GM18861 (cell line): ENCODE measurements at regions not wholly inside any gene's neighbourhood (a gene's known extent, or its start where the extent isn't known, plus 50 kb on each side); places are given as distances from the start of the nearest gene placed in this dataset.

Source experiments
- ATAC-seq: cut with Tn5 transposase; IDR thresholded peaks from one replicate; pipeline ENCODE4 v1.9.1; 2021; ENCODE audit not compliant: unreplicated experiment

DNA sequence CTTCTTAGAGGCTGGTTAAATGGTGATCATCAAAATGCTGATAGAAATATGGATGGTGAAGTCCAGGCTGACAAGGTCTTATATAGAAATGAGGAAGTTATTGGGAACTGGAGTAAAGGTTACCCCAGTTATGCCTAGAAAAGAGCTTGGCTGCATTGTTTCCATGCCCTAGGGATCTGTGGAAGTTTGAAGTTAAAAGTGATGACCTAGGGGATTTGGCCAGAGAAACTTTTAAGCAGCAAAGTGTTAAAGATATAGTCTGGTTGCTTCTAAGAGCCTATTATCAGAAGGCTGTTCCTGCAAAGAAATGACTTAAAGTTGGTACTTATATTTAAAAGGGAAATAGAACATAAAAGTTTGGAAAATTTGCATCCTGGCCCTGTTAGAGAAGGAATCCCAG lies 200.3 kb downstream of the ICE1 start:
- no peak for ATAC-seq

DNA sequence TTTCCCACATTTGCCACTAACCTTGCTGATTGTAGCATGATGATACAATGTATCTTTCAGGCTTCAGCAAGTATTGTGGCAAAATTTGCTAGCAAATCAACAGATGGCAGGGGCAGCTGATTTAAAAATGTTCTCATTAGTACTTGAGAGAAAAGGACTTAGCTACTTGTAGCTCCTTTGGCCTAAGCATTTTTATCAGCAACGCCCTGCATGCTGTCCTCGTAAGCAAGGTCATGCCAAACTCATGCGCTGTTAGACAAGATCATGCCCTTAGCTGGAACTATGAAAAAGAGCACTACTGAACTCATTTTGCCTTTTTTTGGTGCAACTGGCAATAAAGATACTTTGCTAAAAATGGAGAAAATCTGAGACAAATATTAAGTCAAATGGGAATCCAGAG lies 197.1 kb downstream of the ICE1 start:
- ATAC-seq, result no peak

DNA sequence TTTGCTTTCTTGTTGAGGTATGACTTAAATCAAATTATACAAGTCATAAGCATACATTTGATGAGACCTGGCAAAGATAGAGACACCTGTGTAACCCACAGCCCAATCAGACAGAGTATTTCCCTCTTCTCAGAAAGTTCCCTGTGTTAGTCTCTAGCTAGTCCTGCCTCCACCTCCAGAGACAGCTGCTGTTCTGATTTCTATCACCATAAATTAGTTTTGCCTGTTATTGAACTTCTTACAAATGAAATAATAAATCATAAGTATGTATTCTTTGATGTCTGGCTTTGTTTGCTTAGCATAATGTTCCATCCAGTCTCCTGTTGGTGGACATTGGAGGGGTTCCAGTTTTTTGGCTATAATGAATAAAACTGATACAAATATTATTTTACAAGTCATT lies 194.5 kb downstream of the ICE1 start:
- no peak for ATAC-seq

DNA sequence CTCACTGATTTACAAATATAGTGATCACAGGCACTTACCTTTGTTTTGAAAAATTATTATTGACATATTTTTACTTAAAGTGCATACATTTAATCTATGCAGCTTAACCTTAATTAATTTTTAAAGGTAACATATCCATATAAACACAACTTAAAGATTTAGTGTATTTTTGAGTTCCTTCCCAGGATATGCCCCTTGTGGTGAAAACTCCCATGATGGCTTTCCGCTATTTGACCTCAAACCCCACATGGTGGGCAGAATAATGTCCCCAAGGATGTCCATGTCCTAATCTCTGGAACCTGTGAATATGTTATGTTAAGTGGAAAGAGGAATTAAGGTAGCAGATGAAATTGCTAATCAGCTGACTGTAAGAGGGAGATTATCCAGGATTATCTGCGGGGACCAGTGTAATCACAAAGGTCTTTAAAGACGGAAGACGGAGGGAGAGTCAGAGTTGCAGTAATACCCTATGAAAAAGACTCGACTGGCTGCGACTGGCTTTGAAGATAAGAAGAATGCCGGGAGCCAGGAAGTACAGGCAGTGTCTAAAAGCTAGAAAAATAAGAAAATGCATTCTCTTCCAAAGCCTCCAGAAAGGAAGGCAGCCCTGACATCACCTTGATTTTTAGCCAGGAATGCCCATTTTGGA lies 193.9 kb downstream of the ICE1 start:
- ATAC-seq, result no peak

DNA sequence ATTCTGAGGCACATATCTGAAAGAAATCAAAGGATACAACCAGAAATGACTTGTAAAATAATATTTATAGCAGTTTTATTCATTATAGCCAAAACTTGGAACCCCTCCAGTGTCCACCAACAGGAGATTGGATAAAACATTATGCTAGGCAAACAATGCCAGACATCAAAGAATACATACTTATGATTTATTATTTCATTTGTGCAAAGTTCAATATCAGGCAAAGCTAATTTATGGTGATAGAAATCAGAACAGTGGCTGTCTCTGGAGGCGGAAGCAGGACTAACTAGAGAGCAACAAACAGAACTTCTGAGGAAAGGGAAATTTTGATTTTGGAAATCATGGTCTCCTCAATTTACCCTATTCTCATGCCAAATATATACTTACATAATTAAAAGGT lies 193.1 kb downstream of the ICE1 start:
- no peak for ATAC-seq

DNA sequence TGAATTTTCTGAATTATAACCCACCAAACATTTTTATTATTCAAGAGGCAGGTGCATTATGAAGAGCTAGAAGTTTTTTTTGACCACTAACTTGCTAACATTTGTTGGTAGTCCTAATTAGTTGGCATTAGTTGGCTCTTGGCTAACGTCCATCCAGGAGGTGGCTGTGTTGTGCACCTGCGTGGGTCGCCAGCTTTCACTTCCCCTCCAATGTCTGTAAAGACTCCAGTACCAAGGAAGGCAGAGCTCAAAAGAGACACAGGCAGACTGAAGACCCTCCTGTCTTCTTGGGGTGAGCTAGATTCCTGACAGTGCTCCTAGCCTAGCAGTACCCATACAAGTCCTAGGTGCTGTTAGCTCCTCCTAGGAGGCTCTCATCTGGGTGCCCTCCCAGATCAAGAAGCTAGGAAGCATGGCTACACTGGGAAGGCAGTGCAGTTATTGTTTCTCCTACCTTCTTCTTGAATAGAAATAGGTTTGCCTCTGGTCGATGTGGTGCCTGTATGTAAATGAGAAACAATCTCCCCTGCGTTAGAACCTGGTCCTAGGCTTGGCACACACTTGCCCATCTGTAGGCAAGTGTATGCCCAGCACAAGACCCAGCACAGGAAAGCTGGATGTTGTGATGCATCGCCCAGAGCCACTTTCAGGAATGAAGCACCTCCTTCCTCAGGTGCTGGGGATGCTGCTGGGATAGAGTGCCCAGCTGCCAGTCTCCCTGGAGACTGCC lies 190.9 kb downstream of the ICE1 start:
- no peak for ATAC-seq

DNA sequence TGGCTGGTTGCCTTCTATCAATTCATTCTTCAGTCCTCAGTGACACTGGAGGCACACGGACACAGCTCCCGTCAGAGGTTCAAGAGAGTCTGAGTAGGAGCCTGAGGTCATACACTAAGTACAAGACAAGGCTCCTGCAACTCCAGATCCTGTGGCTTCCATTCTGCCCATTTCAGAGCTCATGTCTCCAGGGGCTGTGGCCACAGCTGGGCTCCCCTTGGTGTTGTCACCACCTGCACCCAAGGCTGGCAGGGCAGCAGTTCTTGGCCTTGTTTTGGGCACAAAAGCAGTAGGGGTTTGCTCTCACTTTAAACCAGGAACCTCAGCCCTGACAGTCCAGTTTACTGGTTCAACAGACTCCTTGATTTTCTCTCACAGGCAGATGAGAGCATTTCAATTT lies 189.6 kb downstream of the ICE1 start:
- no peak for ATAC-seq

DNA sequence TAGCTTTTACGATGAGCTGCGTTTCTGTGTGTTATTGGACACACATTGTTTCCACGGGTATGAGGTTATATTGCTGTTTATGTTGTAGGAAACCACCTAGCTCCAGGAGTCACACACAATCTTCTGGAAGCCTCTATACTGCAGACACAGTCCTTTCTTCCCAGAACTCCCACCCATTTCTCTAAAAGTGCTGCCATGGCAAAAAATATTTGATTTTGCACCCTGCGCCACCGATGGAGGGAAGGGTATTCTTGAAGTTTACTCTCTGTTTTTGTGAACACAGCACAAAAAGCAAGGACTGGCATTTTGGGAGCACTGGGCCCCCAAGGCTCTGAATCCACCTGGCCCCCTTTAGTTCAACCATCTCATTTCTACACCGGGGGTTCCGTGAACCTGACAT lies 187.5 kb downstream of the ICE1 start:
- ATAC-seq, result no peak

DNA sequence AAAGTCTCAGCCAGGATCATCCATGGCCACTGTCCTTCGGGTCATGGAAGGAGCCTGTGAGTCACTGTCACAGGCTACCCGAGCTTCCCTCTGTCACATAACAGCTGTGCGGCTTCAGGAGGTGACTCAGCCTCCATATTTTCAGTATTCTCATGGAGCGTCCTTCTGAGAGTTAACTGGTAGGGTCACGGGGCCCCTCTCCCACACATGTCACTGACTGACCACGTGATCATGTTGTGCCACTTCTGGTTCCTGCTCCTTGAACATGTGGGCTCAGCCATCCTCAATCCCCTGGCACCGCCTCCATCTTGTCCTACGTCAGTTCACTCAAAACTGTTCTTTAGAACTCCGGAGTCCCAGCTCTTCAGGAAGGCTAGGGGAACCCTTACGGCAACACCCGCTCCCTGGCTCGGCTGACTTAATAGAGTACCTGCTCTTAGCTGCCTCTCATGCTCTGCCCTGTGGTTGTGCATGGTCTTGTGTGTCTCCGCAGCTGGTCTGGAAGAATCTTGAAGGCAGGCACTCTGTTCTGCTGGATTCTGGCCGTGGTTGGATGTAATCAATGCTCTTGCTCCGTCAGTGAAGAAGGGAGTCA lies 182.8 kb downstream of the ICE1 start:
- no peak for ATAC-seq

DNA sequence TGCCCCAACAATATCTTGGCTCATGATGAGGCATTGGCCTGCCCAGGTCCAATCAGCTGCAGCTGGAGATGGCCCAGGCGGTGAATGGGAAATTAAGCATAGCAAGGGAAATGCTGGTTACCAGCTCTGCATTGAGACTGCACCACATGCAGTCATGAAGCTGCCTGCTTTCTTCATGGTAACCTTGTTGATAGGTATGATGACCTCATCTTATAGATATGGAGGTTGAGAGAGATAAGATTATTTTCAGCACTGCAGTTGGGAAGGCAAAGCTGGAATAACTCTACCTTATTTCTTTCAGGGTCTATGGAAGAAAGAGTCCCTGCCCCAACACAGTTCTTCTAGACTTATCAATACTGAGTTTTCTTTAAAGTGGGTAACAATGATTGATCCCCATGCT lies 180.1 kb downstream of the ICE1 start:
- no peak for ATAC-seq

DNA sequence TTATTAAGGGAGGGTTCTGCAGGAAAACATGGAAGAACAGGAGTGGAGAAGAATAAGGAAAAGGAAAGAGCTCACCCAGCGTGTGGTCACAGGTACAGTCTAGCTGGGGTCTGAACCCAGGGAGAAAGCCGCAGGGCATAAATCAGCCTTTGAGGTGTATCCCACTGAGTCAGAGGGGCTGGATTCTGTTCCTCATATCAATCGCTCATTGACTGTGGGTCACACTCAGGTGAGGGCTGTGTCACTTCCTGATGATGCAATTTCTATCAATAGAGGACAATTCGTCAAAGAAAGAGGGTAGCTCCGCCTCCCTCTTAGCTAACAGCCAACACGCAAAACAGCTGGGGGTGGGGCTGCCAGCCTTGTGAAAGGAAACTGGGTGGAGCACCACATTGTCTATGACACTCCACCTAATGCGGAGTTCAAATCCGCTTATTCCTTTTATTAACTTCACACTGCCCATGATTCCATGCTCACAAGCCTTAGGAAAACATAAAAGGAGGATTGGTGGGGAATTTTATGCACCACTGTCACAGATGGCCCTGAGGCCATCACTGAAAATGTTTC lies 176.2 kb downstream of the ICE1 start:
- no peak for ATAC-seq

DNA sequence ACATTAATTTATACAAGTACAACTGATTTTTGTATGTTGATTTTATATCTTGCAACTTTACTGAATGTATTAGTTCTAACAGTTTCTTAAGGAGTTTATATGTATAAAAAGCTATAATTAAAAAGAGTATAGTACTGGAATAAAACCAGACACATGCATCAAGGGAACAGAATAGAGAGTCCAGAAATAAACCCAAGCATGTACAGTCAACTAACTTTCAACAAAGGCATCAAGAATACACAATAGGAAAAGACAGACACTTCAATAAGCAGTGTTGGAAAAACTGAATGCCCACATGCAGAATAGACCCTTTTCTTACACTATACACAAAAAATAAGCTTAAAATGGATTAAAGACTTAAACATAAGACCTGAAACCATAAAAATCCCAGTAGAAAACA lies 170.9 kb downstream of the ICE1 start:
- no peak for ATAC-seq

DNA sequence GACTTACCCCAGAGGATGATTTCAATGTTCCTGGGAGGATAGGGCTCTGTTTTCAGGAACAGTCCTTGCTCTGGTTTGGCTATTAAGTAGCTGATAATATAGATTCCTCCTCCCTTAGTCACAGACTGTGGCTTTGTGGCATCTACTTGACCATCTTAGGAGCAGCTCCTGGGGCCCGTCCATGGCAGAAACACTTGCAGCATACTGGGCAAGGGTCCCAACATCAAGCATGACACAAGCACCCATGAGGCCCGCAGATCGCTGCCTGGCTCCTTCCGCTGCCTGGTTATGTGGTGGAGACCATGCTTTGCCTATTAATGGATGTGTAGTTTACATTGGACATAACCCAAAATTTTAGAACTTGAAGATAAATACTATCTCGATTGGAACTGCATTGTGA lies 170.1 kb downstream of the ICE1 start:
- ATAC-seq, result no peak

DNA sequence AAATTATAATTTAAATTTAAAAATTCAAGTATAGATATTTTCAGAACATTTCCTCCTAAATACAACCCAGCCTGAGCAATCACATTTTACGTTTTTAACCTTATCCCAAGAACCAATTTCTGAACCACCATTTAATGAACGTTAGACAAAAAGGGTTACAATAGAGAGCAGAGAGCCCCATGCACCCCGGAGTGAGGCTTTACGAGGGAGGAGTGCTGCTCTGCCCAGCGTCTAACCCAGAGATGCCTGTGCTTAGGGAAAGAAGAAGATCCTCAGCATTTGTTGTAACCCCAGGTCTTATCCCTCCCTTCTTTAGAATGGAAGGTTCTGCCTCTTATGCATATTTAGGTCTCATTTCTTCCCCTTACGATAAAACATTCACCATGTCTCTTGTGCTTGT lies 169.1 kb downstream of the ICE1 start:
- ATAC-seq, result no peak

DNA sequence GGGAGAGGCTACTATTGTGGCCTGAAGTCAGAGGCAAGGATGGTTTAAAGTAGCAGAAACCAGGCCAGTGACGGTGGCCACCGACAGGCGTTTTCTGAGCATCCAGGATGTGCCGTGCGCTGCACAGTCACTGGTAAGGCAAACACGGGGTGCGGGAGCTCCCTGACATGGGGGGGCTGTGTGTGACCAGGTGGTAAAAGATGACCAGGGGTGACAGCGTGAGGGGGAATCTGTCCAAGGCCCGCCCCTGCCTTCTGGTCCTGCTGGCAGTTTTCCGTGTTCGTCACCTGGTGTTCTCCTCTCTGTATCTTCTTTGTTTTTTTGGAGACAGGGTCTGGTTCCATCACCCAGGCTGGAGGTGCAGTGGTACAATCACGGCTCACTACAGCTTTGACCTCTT lies 167.4 kb downstream of the ICE1 start:
- ATAC-seq, result no peak

DNA sequence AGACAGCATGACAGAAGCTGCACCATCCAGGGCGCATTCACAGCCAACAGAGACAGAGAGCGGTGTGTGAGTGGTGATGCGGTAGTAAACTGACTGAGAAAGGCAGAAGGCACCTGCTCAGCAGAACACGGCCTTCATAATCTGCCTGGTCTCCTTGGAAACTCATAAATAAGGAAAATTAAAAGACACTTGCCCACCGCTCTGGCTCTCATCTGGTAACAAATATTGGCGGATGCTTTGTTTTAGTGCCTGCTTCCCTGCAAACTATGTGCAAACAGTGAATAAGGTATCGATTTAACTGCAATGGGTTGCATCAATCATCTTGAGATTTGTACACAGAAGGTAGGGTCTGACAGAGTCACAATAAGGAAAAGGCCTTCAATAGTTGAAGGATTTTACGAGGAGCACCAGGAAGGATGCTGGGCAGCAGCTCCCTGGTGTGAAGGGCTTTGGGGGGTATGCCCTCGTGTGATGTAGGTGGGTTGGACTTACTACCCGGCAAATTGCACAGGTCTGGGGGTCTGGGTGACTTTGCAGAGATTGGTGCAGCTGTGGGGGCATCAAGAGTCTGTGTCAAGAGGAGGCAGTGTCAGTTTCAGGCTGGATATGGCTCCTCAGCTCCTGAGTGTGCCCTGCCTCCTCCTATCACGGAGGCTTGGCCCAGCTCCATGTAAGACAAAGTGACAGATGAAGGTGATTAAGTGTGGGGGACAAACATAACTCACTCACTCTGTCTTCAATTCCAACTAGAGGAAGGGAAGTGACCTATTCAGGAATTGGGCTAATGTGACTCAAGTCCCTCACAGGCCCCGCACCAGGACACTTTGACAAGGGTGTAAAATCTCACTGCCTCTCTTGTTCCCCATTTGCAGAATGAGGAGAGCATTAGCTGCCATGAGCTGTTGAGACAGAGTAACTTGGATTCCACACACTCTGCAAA lies 166.7 kb downstream of the ICE1 start:
- no peak for ATAC-seq

DNA sequence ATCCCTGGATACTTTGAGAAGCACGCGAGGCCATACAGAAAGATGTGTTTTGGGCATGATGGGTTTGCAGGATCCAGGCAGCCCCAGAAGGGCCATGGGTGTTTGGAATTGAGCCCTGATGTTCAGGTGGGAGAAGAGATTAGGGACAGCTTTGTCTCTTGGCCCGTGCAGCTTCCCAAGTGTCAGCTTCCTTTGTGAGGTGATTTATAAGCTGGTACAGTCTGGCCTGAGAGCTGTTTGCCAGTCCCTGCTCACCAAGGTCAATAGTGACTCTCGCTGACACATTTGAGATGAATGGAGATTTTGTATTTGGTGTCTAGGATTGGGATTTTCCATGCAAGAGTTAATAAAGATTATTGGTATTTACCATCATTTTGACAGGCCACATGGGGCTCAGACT lies 165.9 kb downstream of the ICE1 start:
- ATAC-seq, result no peak

DNA sequence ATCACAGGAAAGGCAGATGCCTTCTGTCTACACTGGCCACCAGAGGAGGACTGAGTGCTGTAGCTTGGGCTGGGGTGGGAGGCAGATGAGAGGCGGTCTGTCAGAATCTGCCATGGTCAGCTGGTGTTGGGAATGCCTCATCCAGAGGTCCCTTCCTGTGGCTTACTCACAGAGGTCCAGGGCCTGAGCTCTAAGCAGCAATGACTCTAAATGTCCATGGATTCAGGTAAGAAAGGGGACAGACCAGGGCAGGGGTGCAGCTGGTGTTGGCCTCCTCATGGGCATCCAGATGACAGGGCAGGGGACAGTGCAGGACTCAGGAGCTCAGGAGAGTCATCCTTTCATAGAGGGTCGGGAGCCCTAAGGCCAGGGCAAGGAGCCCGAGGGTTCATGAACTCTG lies 165.0 kb downstream of the ICE1 start:
- no peak for ATAC-seq

DNA sequence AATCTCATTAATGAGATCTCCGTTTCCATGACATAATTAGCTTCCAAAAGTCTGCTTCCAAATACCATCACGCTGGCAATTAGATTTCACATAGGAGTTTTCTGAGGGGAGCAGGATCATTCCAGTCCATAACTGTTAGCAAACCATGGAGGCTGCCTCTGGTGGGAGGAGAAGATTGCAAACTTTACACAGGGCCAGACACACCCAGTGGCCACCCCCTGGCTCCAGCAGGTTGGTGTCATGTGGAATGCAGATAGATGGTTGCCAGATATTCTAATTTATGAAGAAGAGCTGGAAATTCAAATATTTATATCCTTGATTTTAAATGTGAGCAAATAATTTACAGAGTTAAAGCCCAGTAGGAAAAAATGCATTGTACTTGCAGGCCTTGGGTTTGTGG lies 164.2 kb downstream of the ICE1 start:
- ATAC-seq, result no peak

DNA sequence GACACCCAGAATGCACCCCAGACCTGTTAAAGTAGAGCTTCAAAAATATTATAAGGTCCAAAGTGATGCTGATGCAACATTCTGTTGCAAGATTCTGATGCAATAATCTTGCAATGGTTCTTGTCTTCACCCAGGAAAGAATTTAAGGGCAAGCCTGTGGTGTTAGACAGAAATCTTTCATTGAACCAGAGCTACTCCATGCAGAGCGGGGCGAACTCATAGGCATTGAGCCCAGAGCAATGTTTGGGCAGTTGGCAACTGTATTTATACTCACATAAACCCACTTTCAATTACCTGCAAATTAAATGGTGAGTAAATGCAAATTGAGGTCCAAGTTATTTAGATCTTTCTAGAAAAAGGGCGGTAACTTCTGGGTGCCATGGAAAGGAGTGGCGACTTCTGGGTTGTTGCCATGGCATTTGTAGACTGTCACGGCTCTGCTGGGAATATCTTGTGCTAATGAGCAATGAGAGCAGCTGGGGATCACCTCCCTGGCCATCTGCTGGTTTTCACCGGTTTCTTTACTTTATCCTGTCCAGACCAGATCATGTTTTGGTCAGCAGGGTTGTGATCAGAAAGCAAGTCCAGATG lies 163.4 kb downstream of the ICE1 start:
- no peak for ATAC-seq

DNA sequence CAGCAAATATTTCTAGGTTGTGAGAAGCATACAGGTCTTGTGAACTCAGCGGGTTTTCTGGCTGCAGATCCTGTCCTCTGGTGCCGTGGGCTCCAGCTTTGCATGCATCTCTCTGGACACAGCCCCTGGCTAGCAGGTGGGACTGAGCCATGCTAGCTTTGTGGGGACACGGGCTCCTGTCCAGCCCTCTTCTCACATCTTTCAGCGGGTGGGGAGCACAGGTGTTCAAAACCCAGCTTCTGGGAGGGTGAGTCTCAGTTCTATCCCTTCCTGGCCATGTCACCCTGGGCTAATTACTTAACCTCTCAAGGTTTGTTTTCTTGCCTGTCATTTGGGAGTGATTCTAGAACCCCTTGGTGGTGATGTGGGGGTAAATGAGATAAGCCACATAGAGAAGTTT lies 162.3 kb downstream of the ICE1 start:
- ATAC-seq, result no peak
